WTC11 (cell line): ENCODE measurements at regions not wholly inside any gene's neighbourhood (a gene's known extent, or its start where the extent isn't known, plus 50 kb on each side); places are given as distances from the start of the nearest gene placed in this dataset.

Experiments used
- ATAC-seq: fragments of 200-7000 bp; cut with Tn5 transposase; 2 replicates; pipeline ENCODE4 v1.10.0; 2021; ENCODE audit warnings: mild to moderate bottlenecking, moderate library complexity
- CTCF ChIA-PET: fragments of 300-600 bp; sonication (Branson Sonifier 250); formaldehyde crosslinking; loops from one replicate; lab custom pipeline; 2021; ENCODE audit warnings: antibody characterized with exemption; lab: Charles Lee
- POLR2A ChIA-PET: fragments of 350-600 bp; sonication (Branson Sonifier 250); formaldehyde crosslinking; loops from one replicate; lab custom pipeline; 2021; ENCODE audit warnings: antibody characterized with exemption; lab: Charles Lee
- DNase-seq: peaks from one replicate; pipeline ENCODE4 v3.0.0; 2021; ENCODE audit warnings: low spot score
- H3K27ac Mint-ChIP-seq: 2 replicates; pipeline ENCODE4 v1.8.0; 2021; ENCODE audit warnings: mixed read lengths
- H3K27me3 Mint-ChIP-seq: 2 replicates; pipeline ENCODE4 v1.8.0; 2021; ENCODE audit warnings: low read depth, mild to moderate bottlenecking, moderate library complexity, mixed read lengths
- H3K36me3 Mint-ChIP-seq: 2 replicates; pipeline ENCODE4 v1.8.0; 2021; ENCODE audit warnings: mixed read lengths
- H3K4me1 Mint-ChIP-seq: 2 replicates; pipeline ENCODE4 v1.8.0; 2022; ENCODE audit warnings: mixed read lengths
- H3K4me3 Mint-ChIP-seq: 2 replicates; pipeline ENCODE4 v1.8.0; 2021; ENCODE audit warnings: mild to moderate bottlenecking, moderate library complexity, mixed read lengths
- H3K9me3 Mint-ChIP-seq: 2 replicates; pipeline ENCODE4 v1.8.0; 2021; ENCODE audit warnings: mixed read lengths
- CBFB ChIP-seq: sonication (generic); formaldehyde crosslinking; IDR thresholded peaks from 2 replicates; pipeline ENCODE4 v1.8.1; 2022; ENCODE audit warnings: mild to moderate bottlenecking, low read depth, missing genetic modification reagents
- ETV6 ChIP-seq: sonication (generic); formaldehyde crosslinking; IDR thresholded peaks from 2 replicates; pipeline ENCODE4 v1.8.1; 2022; ENCODE audit warnings: mild to moderate bottlenecking, missing genetic modification reagents
- FOXJ3 ChIP-seq: sonication (generic); formaldehyde crosslinking; IDR thresholded peaks from 2 replicates; pipeline ENCODE4 v1.9.0; 2021; ENCODE audit warnings: missing genetic modification reagents, mild to moderate bottlenecking, borderline replicate concordance
- FOXK1 ChIP-seq: sonication (generic); formaldehyde crosslinking; IDR thresholded peaks from 2 replicates; pipeline ENCODE4 v1.8.0; 2022; ENCODE audit warnings: mild to moderate bottlenecking, moderate library complexity, missing genetic modification reagents
- GRHL2 ChIP-seq: fragments of 250-450 bp; sonication (Bioruptor Pico); IDR thresholded peaks from 2 replicates; pipeline ENCODE4 v1.8.0; 2022; ENCODE audit warnings: mild to moderate bottlenecking, moderate library complexity; ENCODE audit not compliant: insufficient replicate concordance, severe bottlenecking
- HMGA2 ChIP-seq: fragments of 250-450 bp; sonication (Bioruptor Pico); IDR thresholded peaks from 2 replicates; pipeline ENCODE4 v1.4.0; 2021; ENCODE audit warnings: mild to moderate bottlenecking, moderate library complexity
- JAZF1 ChIP-seq: fragments of 250-450 bp; sonication (Bioruptor Pico); IDR thresholded peaks from 2 replicates; pipeline ENCODE4 v1.9.0; 2021; ENCODE audit warnings: moderate library complexity, mild to moderate bottlenecking, inconsistent platforms
- MAX ChIP-seq: sonication (generic); formaldehyde crosslinking; IDR thresholded peaks from 2 replicates; pipeline ENCODE4 v1.8.0; 2022; ENCODE audit warnings: mild to moderate bottlenecking, missing genetic modification reagents
- MXD4 ChIP-seq: fragments of 250-450 bp; sonication (Bioruptor Pico); IDR thresholded peaks from 2 replicates; pipeline ENCODE4 v1.8.0; 2021; ENCODE audit warnings: mild to moderate bottlenecking, moderate library complexity, borderline replicate concordance
- OVOL2 ChIP-seq: fragments of 250-450 bp; sonication (Bioruptor Pico); IDR thresholded peaks from 2 replicates; pipeline ENCODE4 v1.9.0; 2021; ENCODE audit warnings: mild to moderate bottlenecking, borderline replicate concordance
- RORB ChIP-seq: fragments of 250-450 bp; sonication (Bioruptor Pico); IDR thresholded peaks from 2 replicates; pipeline ENCODE4 v1.9.0; 2021; ENCODE audit warnings: mild to moderate bottlenecking
- TEAD1 ChIP-seq: sonication (generic); formaldehyde crosslinking; IDR thresholded peaks from 2 replicates; pipeline ENCODE4 v1.8.0; 2022; ENCODE audit warnings: mild to moderate bottlenecking, missing genetic modification reagents
- TP53 ChIP-seq: sonication (generic); formaldehyde crosslinking; IDR thresholded peaks from 2 replicates; pipeline ENCODE4 v1.8.1; 2023; ENCODE audit warnings: mild to moderate bottlenecking, missing genetic modification reagents
- ZNF396 ChIP-seq: fragments of 250-450 bp; sonication (Bioruptor Pico); IDR thresholded peaks from 2 replicates; pipeline ENCODE4 v1.8.0; 2021; ENCODE audit warnings: mild to moderate bottlenecking, moderate library complexity, borderline replicate concordance
- ZNF512 ChIP-seq: sonication (generic); formaldehyde crosslinking; IDR thresholded peaks from 2 replicates; pipeline ENCODE4 v1.8.1; 2022; ENCODE audit warnings: missing genetic modification reagents, borderline replicate concordance
- ZNF532 ChIP-seq: fragments of 250-450 bp; sonication (Bioruptor Pico); IDR thresholded peaks from 2 replicates; pipeline ENCODE4 v1.9.0; 2021; ENCODE audit warnings: mild to moderate bottlenecking, borderline replicate concordance
- TF ChIP-seq, protein P1 (sequence below): sonication (generic); formaldehyde crosslinking; IDR thresholded peaks from 2 replicates; pipeline ENCODE4 v1.8.1; 2023; ENCODE audit warnings: mild to moderate bottlenecking, missing genetic modification reagents, moderate library complexity
- TF ChIP-seq, protein P2 (sequence below): sonication (generic); formaldehyde crosslinking; IDR thresholded peaks from 2 replicates; pipeline ENCODE4 v1.8.1; 2022; ENCODE audit warnings: low read depth, mild to moderate bottlenecking, moderate library complexity, missing genetic modification reagents, borderline replicate concordance
- TF ChIP-seq, protein P3 (sequence below): sonication (generic); formaldehyde crosslinking; IDR thresholded peaks from 2 replicates; pipeline ENCODE4 v1.8.1; 2022; ENCODE audit warnings: mild to moderate bottlenecking, moderate library complexity, missing genetic modification reagents
- TF ChIP-seq, protein P4 (sequence below): fragments of 250-450 bp; sonication (Bioruptor Pico); conservative IDR thresholded peaks from 2 replicates; pipeline ENCODE4 v1.9.0; 2021; ENCODE audit warnings: mild to moderate bottlenecking
- TF ChIP-seq, protein P5 (sequence below): fragments of 200-600 bp; IDR thresholded peaks from 2 replicates; pipeline ENCODE4 v1.8.0; 2022; ENCODE audit warnings: antibody characterized with exemption

GRCh38 chr4:188959424-188959823 is 820.2 kb downstream of the TRIML1 start (continued):
- TF ChIP-seq ZNF512 = no peak
- TF ChIP-seq, protein P1, sequence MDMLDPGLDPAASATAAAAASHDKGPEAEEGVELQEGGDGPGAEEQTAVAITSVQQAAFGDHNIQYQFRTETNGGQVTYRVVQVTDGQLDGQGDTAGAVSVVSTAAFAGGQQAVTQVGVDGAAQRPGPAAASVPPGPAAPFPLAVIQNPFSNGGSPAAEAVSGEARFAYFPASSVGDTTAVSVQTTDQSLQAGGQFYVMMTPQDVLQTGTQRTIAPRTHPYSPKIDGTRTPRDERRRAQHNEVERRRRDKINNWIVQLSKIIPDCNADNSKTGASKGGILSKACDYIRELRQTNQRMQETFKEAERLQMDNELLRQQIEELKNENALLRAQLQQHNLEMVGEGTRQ (CRISPR knock-in tag) = no peak
- TF ChIP-seq, protein P2, sequence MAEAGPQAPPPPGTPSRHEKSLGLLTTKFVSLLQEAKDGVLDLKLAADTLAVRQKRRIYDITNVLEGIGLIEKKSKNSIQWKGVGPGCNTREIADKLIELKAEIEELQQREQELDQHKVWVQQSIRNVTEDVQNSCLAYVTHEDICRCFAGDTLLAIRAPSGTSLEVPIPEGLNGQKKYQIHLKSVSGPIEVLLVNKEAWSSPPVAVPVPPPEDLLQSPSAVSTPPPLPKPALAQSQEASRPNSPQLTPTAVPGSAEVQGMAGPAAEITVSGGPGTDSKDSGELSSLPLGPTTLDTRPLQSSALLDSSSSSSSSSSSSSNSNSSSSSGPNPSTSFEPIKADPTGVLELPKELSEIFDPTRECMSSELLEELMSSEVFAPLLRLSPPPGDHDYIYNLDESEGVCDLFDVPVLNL (CRISPR knock-in tag) = no peak

DNA sequence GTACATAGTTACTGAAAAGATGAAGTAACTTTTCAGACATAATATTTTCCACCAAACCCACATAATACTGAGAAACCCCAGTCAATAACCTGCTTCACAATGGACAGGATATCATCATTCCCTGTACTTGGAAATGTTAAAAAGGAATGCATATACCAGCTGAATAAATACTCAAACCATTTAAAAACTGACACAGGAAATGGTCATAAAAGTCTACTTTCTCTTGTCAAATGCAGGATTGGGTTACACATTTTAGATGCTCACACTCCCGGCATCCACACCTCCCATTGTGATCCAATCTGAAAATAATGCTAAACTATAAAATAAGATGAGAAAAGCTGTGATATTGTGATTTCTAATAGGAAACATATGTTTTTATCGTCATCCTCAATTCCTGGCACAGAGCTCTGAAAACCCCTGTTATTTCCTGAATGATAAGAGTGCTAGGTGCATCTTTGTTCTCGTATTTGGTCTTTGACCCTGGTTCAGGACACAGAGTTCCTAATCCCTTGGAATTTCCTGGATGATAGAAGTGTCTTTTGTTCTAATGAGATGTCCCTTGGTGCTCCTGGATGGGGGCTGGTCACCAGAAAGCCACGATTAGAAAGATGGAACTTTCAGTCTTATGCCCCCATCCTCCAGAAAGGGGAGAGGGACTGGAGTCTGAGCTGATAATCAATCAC is 821.3 kb downstream of the TRIML1 start:
- ChIA-PET CTCF (no interaction called here), POLR2A (no interaction called here)
- ATAC-seq (no peak), DNase-seq (no peak)
- Mint-ChIP-seq H3K27ac (no peak overlapping the region), H3K9me3 (peaks cover 34% of the 10 kb centered on the region), H3K36me3 (peaks cover 16% of the 10 kb centered on the region), H3K4me1 (peaks cover 25% of the 10 kb centered on the region), H3K4me3 (no peak overlapping the region), H3K27me3 (no peaks in the 10 kb centered on the region)
- TF ChIP-seq MXD4 (CRISPR knock-in tag) = no peak
- no peak for TF ChIP-seq GRHL2 (CRISPR knock-in tag)
- no peak for TF ChIP-seq FOXK1
- TF ChIP-seq TP53 (CRISPR knock-in tag) = no peak
- no peak for TF ChIP-seq ETV6 (CRISPR knock-in tag)
- TF ChIP-seq MAX (CRISPR knock-in tag) = no peak
- TF ChIP-seq TEAD1 = no peak
- no peak for TF ChIP-seq FOXJ3
- no peak for TF ChIP-seq OVOL2 (CRISPR knock-in tag)
- TF ChIP-seq, protein P3, sequence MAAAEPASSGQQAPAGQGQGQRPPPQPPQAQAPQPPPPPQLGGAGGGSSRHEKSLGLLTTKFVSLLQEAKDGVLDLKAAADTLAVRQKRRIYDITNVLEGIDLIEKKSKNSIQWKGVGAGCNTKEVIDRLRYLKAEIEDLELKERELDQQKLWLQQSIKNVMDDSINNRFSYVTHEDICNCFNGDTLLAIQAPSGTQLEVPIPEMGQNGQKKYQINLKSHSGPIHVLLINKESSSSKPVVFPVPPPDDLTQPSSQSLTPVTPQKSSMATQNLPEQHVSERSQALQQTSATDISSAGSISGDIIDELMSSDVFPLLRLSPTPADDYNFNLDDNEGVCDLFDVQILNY (CRISPR knock-in tag) = no peak
- no peak for TF ChIP-seq ZNF532

GRCh38 chr4:188971125-188971524 is 831.9 kb downstream of the TRIML1 start:
- CTCF ChIA-PET = interaction anchor here (0.6 to 1.1 kb wide), 3 partner anchors 12 to 305 kb away, joined by 3 to 5 read pairs (median 3); no protein-coding TSS in a partner anchor
- no peak for TF ChIP-seq ZNF396 (CRISPR knock-in tag)
- TF ChIP-seq HMGA2 = no peak
- TF ChIP-seq JAZF1 (CRISPR knock-in tag) = no peak
- TF ChIP-seq, protein P4, sequence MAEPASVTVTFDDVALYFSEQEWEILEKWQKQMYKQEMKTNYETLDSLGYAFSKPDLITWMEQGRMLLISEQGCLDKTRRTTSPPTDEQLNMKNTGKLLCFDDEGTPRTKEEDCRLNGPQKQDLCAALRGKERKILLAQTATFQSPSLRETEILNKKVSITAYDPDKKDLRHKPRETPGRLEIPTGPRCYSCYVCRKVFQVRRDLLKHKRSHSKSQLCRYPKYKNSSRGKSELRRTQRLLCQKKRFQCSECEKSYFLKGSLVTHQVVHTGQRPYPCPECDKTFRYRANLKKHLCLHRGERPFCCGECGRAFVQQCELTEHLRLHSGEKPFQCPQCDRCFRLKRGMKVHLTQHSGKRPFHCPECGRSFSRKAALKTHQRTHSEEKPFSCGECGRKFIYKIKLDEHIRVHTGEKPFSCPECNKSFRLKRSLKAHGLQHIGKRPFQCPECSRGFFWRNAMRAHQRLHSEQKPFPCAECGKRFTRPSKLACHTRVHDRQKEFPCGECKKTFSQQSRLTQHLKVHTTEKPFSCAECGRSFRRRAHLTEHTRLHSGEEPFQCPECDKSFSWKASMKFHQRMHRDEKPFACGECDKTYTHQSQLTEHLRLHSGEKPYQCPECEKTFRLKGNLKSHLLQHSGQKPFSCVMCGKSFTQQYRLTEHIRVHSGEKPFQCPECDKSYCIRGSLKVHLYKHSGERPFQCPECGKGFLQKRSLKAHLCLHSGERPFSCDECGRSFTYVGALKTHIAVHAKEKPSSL (CRISPR knock-in tag) = no peak
- TF ChIP-seq RORB = no peak
- TF ChIP-seq, protein P5, sequence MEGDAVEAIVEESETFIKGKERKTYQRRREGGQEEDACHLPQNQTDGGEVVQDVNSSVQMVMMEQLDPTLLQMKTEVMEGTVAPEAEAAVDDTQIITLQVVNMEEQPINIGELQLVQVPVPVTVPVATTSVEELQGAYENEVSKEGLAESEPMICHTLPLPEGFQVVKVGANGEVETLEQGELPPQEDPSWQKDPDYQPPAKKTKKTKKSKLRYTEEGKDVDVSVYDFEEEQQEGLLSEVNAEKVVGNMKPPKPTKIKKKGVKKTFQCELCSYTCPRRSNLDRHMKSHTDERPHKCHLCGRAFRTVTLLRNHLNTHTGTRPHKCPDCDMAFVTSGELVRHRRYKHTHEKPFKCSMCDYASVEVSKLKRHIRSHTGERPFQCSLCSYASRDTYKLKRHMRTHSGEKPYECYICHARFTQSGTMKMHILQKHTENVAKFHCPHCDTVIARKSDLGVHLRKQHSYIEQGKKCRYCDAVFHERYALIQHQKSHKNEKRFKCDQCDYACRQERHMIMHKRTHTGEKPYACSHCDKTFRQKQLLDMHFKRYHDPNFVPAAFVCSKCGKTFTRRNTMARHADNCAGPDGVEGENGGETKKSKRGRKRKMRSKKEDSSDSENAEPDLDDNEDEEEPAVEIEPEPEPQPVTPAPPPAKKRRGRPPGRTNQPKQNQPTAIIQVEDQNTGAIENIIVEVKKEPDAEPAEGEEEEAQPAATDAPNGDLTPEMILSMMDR = no peak
- TF ChIP-seq TP53 (CRISPR knock-in tag) = no peak
- no peak for TF ChIP-seq CBFB (CRISPR knock-in tag)

More at GRCh38 chr4:188971125-188971524, 831.9 kb downstream of the TRIML1 start:
- ATAC-seq (peak; percentile 52), DNase-seq (no peak)
- Mint-ChIP-seq H3K4me3 (no peak overlapping the region), H3K27ac (no peak overlapping the region), H3K4me1 (peaks cover 15% of the 10 kb centered on the region), H3K27me3 (no peaks in the 10 kb centered on the region), H3K9me3 (peaks cover 16% of the 10 kb centered on the region), H3K36me3 (peaks cover 25% of the 10 kb centered on the region)
- POLR2A ChIA-PET = no interaction called here
